Mesothelial cell of epicardium (in vitro differentiated cells): ENCODE measurements at regions not wholly inside any gene's neighbourhood (a gene's known extent, or its start where the extent isn't known, plus 50 kb on each side); places are given as distances from the start of the nearest gene placed in this dataset.

Source experiments
- DNase-seq, 2 experiments: peaks; one replicate each; pipeline ENCODE4 v3.0.0; 2021; ENCODE audit warnings: low spot score in 2 of 2; ENCODE audit not compliant: unreplicated experiment in 2 of 2
- H3K27ac Mint-ChIP-seq: 2 replicates; pipeline ENCODE4 v1.8.0; 2021; ENCODE audit warnings: mixed read lengths
- H3K27me3 Mint-ChIP-seq: 2 replicates; pipeline ENCODE4 v1.8.0; 2021; ENCODE audit warnings: low read depth, mixed read lengths
- H3K36me3 Mint-ChIP-seq: 2 replicates; pipeline ENCODE4 v1.8.0; 2021; ENCODE audit warnings: mixed read lengths
- H3K4me1 Mint-ChIP-seq: 2 replicates; pipeline ENCODE4 v1.8.0; 2021; ENCODE audit warnings: mixed read lengths
- H3K4me3 Mint-ChIP-seq: 2 replicates; pipeline ENCODE4 v1.8.0; 2021; ENCODE audit warnings: mild to moderate bottlenecking, moderate library complexity, mixed read lengths
- H3K9me3 Mint-ChIP-seq: 2 replicates; pipeline ENCODE4 v1.8.0; 2021; ENCODE audit warnings: mixed read lengths
- TF ChIP-seq, protein P1 (sequence below): fragments of 200-600 bp; sonication (generic); IDR thresholded peaks from one replicate; pipeline ENCODE4 v1.5.0; 2021; ENCODE audit warnings: antibody characterized with exemption; ENCODE audit not compliant: unreplicated experiment

GRCh38 chr5:88388476-88389337 lies 120.1 kb upstream of the TMEM161B start:
- Mint-ChIP-seq H3K9me3 (no peaks in the 10 kb centered on the region), H3K27me3 (no peaks in the 10 kb centered on the region), H3K36me3 (no peaks in the 10 kb centered on the region), H3K4me1 (peaks cover 13% of the 10 kb centered on the region), H3K27ac (peak overlapping the region; percentile 54), H3K4me3 (no peak overlapping the region)
- DNase-seq: no peak
- TF ChIP-seq, protein P1, sequence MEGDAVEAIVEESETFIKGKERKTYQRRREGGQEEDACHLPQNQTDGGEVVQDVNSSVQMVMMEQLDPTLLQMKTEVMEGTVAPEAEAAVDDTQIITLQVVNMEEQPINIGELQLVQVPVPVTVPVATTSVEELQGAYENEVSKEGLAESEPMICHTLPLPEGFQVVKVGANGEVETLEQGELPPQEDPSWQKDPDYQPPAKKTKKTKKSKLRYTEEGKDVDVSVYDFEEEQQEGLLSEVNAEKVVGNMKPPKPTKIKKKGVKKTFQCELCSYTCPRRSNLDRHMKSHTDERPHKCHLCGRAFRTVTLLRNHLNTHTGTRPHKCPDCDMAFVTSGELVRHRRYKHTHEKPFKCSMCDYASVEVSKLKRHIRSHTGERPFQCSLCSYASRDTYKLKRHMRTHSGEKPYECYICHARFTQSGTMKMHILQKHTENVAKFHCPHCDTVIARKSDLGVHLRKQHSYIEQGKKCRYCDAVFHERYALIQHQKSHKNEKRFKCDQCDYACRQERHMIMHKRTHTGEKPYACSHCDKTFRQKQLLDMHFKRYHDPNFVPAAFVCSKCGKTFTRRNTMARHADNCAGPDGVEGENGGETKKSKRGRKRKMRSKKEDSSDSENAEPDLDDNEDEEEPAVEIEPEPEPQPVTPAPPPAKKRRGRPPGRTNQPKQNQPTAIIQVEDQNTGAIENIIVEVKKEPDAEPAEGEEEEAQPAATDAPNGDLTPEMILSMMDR: no peak

DNA sequence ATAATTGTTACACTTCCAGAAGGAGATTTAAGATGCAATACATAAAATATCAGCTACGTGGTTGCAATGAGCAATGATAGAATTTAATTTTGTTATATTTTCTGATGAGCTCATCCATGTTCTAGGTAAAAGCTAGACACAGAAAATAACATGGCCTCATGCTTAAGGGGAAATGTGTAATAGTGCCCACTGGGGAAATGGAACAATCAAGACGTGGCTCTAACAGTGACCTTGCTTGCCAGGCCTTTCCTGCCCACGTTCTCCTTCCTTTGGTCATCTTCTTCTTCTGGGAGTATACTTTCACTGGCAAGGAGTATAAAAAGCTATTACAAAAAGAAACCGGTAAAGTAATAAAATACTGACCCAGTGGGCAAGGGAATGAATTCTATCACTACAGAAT lies 116.2 kb upstream of the TMEM161B start:
- Mint-ChIP-seq H3K4me1 (peaks cover 13% of the 10 kb centered on the region), H3K36me3 (no peaks in the 10 kb centered on the region), H3K27ac (no peak overlapping the region), H3K27me3 (no peaks in the 10 kb centered on the region), H3K4me3 (no peak overlapping the region), H3K9me3 (peaks cover 8% of the 10 kb centered on the region)
- TF ChIP-seq, protein P1: no peak
- no peak for DNase-seq

DNA sequence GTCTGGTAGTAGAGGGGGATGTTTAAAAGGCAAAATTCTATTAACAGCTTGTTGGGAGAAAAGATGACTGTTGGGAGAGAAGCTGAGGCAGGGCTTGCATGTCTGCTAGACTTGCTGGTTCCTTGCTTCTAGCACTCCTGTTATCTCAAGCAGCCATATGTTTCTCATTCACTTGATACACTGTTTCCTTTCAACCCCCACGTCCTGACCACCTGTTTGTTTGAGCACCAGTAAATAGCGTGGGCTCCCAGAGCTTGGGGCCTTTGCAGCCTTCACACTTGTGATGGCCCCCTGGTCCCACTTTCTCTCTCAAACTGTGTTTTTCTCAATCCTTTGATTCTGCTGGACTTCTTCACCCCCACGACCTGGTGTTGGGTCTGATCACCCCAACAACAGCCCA lies 111.7 kb upstream of the TMEM161B start:
- Mint-ChIP-seq H3K27me3 (no peaks in the 10 kb centered on the region), H3K36me3 (no peaks in the 10 kb centered on the region), H3K4me1 (no peaks in the 10 kb centered on the region), H3K9me3 (peaks cover 12% of the 10 kb centered on the region), H3K4me3 (no peak overlapping the region), H3K27ac (no peak overlapping the region)
- TF ChIP-seq, protein P1: no peak
- DNase-seq: no peak

- DNase-seq: no peak
- Mint-ChIP-seq H3K36me3 (no peaks in the 10 kb centered on the region), H3K4me3 (no peak overlapping the region), H3K27me3 (no peaks in the 10 kb centered on the region), H3K27ac (no peak overlapping the region), H3K9me3 (peaks cover 12% of the 10 kb centered on the region), H3K4me1 (no peaks in the 10 kb centered on the region)
- TF ChIP-seq, protein P1: no peak
These were observed 109.3 kb upstream of the TMEM161B start for GRCh38 chr5:88377705-88378656.

- H3K36me3 Mint-ChIP-seq: no peaks in the 10 kb centered on the region
- H3K4me3 Mint-ChIP-seq: no peak overlapping the region
- peaks cover 10% of the 10 kb centered on the region for H3K9me3 Mint-ChIP-seq
- DNase-seq: no peak
- H3K4me1 Mint-ChIP-seq: no peaks in the 10 kb centered on the region
- no peaks in the 10 kb centered on the region for H3K27me3 Mint-ChIP-seq
- no peak overlapping the region for H3K27ac Mint-ChIP-seq
- TF ChIP-seq, protein P1: no peak
These were observed 108.6 kb upstream of the TMEM161B start for GRCh38 chr5:88377240-88377639.
